ENCODE measurements at regions not wholly inside any gene's neighbourhood (a gene's known extent, or its start where the extent isn't known, plus 50 kb on each side); places are given as distances from the start of the nearest gene placed in this dataset.

DNA sequence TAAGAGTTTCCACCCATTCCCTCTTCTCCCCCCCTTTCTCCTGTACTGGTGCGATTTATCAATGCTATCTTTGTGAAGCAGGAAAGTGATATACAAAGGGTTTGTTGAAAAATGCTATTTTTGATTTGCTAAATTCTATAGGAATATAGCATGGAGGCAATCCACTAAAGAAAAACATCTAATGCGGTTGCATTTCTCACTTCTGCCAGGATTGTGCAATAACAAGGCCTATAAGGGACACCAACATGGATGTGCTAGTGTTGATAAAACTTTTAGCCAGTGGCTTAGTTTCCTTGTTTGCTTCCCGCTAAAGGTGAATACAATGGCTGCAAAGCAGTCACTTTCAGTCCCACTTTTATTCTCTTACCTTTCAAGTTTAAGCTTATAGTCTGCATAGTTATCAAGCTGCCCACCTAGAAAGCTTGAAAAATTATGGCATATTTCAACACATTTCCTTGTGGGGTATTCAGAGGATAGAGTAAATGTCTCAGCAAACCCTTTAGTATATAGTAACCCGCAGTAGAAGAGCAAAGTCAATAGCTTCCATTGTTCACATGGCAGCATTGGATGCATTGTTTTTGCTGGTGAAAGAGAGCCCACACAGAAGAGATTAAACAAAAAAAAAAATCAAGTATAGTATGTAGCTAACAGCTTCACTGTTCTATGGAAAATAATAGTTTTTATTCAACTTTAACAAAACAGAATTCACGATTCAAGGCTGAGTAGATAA lies 674.6 kb upstream of the SEMA6A start:
- no peak for DNase-seq (ENCODE audit: low read depth)
- no peak overlapping the region for H3K4me3 ChIP-seq (ENCODE audit: low read depth, low read length)
- TF ChIP-seq CTCF (conservative IDR thresholded peaks at IDR 0.05; ENCODE audit: low read depth, low read length): no peak

- DNase-seq (ENCODE audit: low read depth): no peak
- no peak for TF ChIP-seq CTCF (conservative IDR thresholded peaks at IDR 0.05; ENCODE audit: low read depth, low read length)
- no peak overlapping the region for H3K4me3 ChIP-seq (ENCODE audit: low read depth, low read length)
Observed at GRCh38 chr5:117246424-117246823, 671.8 kb upstream of the SEMA6A start.

DNA sequence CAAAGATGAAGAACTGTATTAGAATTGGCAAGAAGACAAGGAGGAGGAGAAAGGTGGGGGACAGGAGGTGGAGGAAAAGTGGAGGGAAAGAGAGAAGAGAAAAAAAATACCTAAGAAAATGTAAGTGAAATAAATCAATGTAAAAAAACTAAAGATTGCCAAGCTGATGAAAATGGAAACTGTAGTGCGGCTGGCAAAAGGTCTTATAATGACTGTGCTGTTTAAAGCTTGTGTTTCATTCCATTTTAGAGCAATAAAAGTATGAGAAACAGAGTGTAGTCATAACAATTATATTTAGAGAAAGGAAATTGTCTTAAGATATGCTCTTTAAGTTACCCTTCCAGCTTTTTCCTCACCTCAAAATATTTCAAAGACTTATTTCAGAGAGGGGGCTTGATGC lies 670.5 kb upstream of the SEMA6A start:
- DNase-seq (ENCODE audit: low read depth): no peak
- H3K4me3 ChIP-seq (ENCODE audit: low read depth, low read length): no peak overlapping the region
- no peak for TF ChIP-seq CTCF (conservative IDR thresholded peaks at IDR 0.05; ENCODE audit: low read depth, low read length)

GRCh38 chr5:117242028-117242427 lies 667.4 kb upstream of the SEMA6A start:
- DNase-seq (ENCODE audit: low read depth): no peak
- no peak for TF ChIP-seq CTCF (conservative IDR thresholded peaks at IDR 0.05; ENCODE audit: low read depth, low read length)
- no peak overlapping the region for H3K4me3 ChIP-seq (ENCODE audit: low read depth, low read length)

DNA sequence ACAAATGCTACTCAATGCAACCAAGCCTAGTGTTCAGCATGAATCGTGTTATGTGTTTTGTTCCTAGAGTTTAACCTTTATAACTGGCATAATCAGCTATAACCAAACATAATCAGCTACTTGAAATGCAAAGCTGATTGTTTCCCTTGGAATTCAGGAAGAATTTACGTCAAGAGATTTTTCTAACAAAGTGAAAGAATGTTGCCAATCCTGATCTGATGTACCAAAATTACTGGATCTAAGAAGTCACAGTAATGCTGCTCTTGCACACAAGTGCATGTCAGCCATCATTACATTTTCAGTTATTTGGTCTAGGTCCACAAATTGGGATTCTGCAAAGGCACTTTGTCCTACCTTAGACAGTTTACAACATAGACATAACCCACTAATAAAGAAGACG lies 662.3 kb upstream of the SEMA6A start:
- TF ChIP-seq CTCF (conservative IDR thresholded peaks at IDR 0.05; ENCODE audit: low read depth, low read length): no peak
- no peak overlapping the region for H3K4me3 ChIP-seq (ENCODE audit: low read depth, low read length)
- DNase-seq (ENCODE audit: low read depth): no peak

GRCh38 chr5:117235786-117236185 lies 661.2 kb upstream of the SEMA6A start:
- TF ChIP-seq CTCF (conservative IDR thresholded peaks at IDR 0.05; ENCODE audit: low read depth, low read length): no peak
- no peak for DNase-seq (ENCODE audit: low read depth)

GRCh38 chr5:117230375-117230774 lies 655.8 kb upstream of the SEMA6A start:
- no peak for TF ChIP-seq CTCF (conservative IDR thresholded peaks at IDR 0.05; ENCODE audit: low read depth, low read length)
- no peak for DNase-seq (ENCODE audit: low read depth)
- no peak overlapping the region for H3K4me3 ChIP-seq (ENCODE audit: low read depth, low read length)

More at GRCh38 chr5:117235786-117236185, 661.2 kb upstream of the SEMA6A start:
- no peak overlapping the region for H3K4me3 ChIP-seq (ENCODE audit: low read depth, low read length)
